ENCODE measurements at regions not wholly inside any gene's neighbourhood (a gene's known extent, or its start where the extent isn't known, plus 50 kb on each side); places are given as distances from the start of the nearest gene placed in this dataset.

GRCh38 chr6:66964216-66964615 is 1257.2 kb upstream of the EYS start:
- no peak overlapping the region for H3K9ac ChIP-seq (ENCODE audit: low read length in 5 of 5)
- no peak overlapping the region for H3K27ac ChIP-seq (ENCODE audit: low read depth, low read length)
- H3K27me3 ChIP-seq (ENCODE audit: control insufficient read depth in 5 of 5, insufficient read depth in 4 of 5, low read length in 5 of 5) = no peaks in the 10 kb centered on the region
- H3K4me1 ChIP-seq (ENCODE audit: control insufficient read depth in 5 of 5, insufficient read depth in 5 of 5, low read length in 5 of 5) = no peaks in the 10 kb centered on the region
- no peaks in the 10 kb centered on the region for H3K9me3 ChIP-seq (ENCODE audit: control insufficient read depth in 5 of 5, low read length in 5 of 5)
- no peak overlapping the region for H3K4me3 ChIP-seq (ENCODE audit: low read depth in 1 of 5, low read length in 5 of 5)
- H3K36me3 ChIP-seq (ENCODE audit: control insufficient read depth in 5 of 5, insufficient read depth in 5 of 5, low read length in 5 of 5) = no peaks in the 10 kb centered on the region

- Histone ChIP-seq H3K36me3 (ENCODE audit: control insufficient read depth in 5 of 5, insufficient read depth in 5 of 5, low read length in 5 of 5) (no peaks in the 10 kb centered on the region), H3K9me3 (ENCODE audit: control insufficient read depth in 5 of 5, low read length in 5 of 5) (no peaks in the 10 kb centered on the region), H3K27ac (ENCODE audit: low read depth, low read length) (no peak overlapping the region), H3K4me3 (ENCODE audit: low read depth in 1 of 5, low read length in 5 of 5) (no peak overlapping the region), H3K9ac (ENCODE audit: low read length in 5 of 5) (no peak overlapping the region), H3K4me1 (ENCODE audit: control insufficient read depth in 5 of 5, insufficient read depth in 5 of 5, low read length in 5 of 5) (no peaks in the 10 kb centered on the region), H3K27me3 (ENCODE audit: control insufficient read depth in 5 of 5, insufficient read depth in 4 of 5, low read length in 5 of 5) (no peaks in the 10 kb centered on the region)
Observed at GRCh38 chr6:66962082-66962481, 1255.1 kb upstream of the EYS start.

GRCh38 chr6:66961191-66961590 is 1254.2 kb upstream of the EYS start:
- Histone ChIP-seq H3K36me3 (ENCODE audit: control insufficient read depth in 5 of 5, insufficient read depth in 5 of 5, low read length in 5 of 5) (no peaks in the 10 kb centered on the region), H3K9ac (ENCODE audit: low read length in 5 of 5) (no peak overlapping the region), H3K4me3 (ENCODE audit: low read depth in 1 of 5, low read length in 5 of 5) (no peak overlapping the region), H3K9me3 (ENCODE audit: control insufficient read depth in 5 of 5, low read length in 5 of 5) (no peaks in the 10 kb centered on the region), H3K27ac (ENCODE audit: low read depth, low read length) (no peak overlapping the region), H3K4me1 (ENCODE audit: control insufficient read depth in 5 of 5, insufficient read depth in 5 of 5, low read length in 5 of 5) (no peaks in the 10 kb centered on the region), H3K27me3 (ENCODE audit: control insufficient read depth in 5 of 5, insufficient read depth in 4 of 5, low read length in 5 of 5) (no peaks in the 10 kb centered on the region)

- no peak overlapping the region for H3K27ac ChIP-seq (ENCODE audit: low read depth, low read length)
- H3K4me3 ChIP-seq (ENCODE audit: low read depth in 1 of 5, low read length in 5 of 5) = no peak overlapping the region
- H3K36me3 ChIP-seq (ENCODE audit: control insufficient read depth in 5 of 5, insufficient read depth in 5 of 5, low read length in 5 of 5) = no peaks in the 10 kb centered on the region
- no peaks in the 10 kb centered on the region for H3K9me3 ChIP-seq (ENCODE audit: control insufficient read depth in 5 of 5, low read length in 5 of 5)
- H3K4me1 ChIP-seq (ENCODE audit: control insufficient read depth in 5 of 5, insufficient read depth in 5 of 5, low read length in 5 of 5) = peaks cover 0 to 8% (median 0%) of the 10 kb centered on the region in 5 donors
- H3K9ac ChIP-seq (ENCODE audit: low read length in 5 of 5) = no peak overlapping the region
- H3K27me3 ChIP-seq (ENCODE audit: control insufficient read depth in 5 of 5, insufficient read depth in 4 of 5, low read length in 5 of 5) = no peaks in the 10 kb centered on the region
Observed at GRCh38 chr6:66949191-66949661, 1242.2 kb upstream of the EYS start.

GRCh38 chr6:66948106-66948505 is 1241.1 kb upstream of the EYS start:
- no peak overlapping the region for H3K4me3 ChIP-seq (ENCODE audit: low read depth in 1 of 5, low read length in 5 of 5)
- H3K4me1 ChIP-seq (ENCODE audit: control insufficient read depth in 5 of 5, insufficient read depth in 5 of 5, low read length in 5 of 5) = peaks cover 0 to 8% (median 0%) of the 10 kb centered on the region in 5 donors
- H3K9me3 ChIP-seq (ENCODE audit: control insufficient read depth in 5 of 5, low read length in 5 of 5) = no peaks in the 10 kb centered on the region
- no peak overlapping the region for H3K27ac ChIP-seq (ENCODE audit: low read depth, low read length)
- H3K27me3 ChIP-seq (ENCODE audit: control insufficient read depth in 5 of 5, insufficient read depth in 4 of 5, low read length in 5 of 5) = no peaks in the 10 kb centered on the region
- no peak overlapping the region for H3K9ac ChIP-seq (ENCODE audit: low read length in 5 of 5)
- no peaks in the 10 kb centered on the region for H3K36me3 ChIP-seq (ENCODE audit: control insufficient read depth in 5 of 5, insufficient read depth in 5 of 5, low read length in 5 of 5)

GRCh38 chr6:66940003-66940402 is 1233.0 kb upstream of the EYS start:
- H3K27me3 ChIP-seq (ENCODE audit: control insufficient read depth in 5 of 5, insufficient read depth in 4 of 5, low read length in 5 of 5) = no peaks in the 10 kb centered on the region
- no peaks in the 10 kb centered on the region for H3K36me3 ChIP-seq (ENCODE audit: control insufficient read depth in 5 of 5, insufficient read depth in 5 of 5, low read length in 5 of 5)
- no peaks in the 10 kb centered on the region for H3K4me1 ChIP-seq (ENCODE audit: control insufficient read depth in 5 of 5, insufficient read depth in 5 of 5, low read length in 5 of 5)
- no peak overlapping the region for H3K9ac ChIP-seq (ENCODE audit: low read length in 5 of 5)
- H3K27ac ChIP-seq (ENCODE audit: low read depth, low read length) = no peak overlapping the region
- no peak overlapping the region for H3K4me3 ChIP-seq (ENCODE audit: low read depth in 1 of 5, low read length in 5 of 5)
- peaks cover 0 to 14% (median 7%) of the 10 kb centered on the region in 5 donors for H3K9me3 ChIP-seq (ENCODE audit: control insufficient read depth in 5 of 5, low read length in 5 of 5)

GRCh38 chr6:66937180-66937579 is 1230.2 kb upstream of the EYS start:
- no peak overlapping the region for H3K27ac ChIP-seq (ENCODE audit: low read depth, low read length)

GRCh38 chr6:66935612-66936011 is 1228.6 kb upstream of the EYS start:
- Histone ChIP-seq H3K9ac (ENCODE audit: low read length in 5 of 5) (no peak overlapping the region), H3K27ac (ENCODE audit: low read depth, low read length) (no peak overlapping the region), H3K4me1 (ENCODE audit: control insufficient read depth in 5 of 5, insufficient read depth in 5 of 5, low read length in 5 of 5) (peaks cover 0 to 19% (median 0%) of the 10 kb centered on the region in 5 donors), H3K27me3 (ENCODE audit: control insufficient read depth in 5 of 5, insufficient read depth in 4 of 5, low read length in 5 of 5) (no peaks in the 10 kb centered on the region), H3K4me3 (ENCODE audit: low read depth in 1 of 5, low read length in 5 of 5) (no peak overlapping the region), H3K36me3 (ENCODE audit: control insufficient read depth in 5 of 5, insufficient read depth in 5 of 5, low read length in 5 of 5) (no peaks in the 10 kb centered on the region), H3K9me3 (ENCODE audit: control insufficient read depth in 5 of 5, low read length in 5 of 5) (peaks cover 0 to 14% (median 7%) of the 10 kb centered on the region in 5 donors)

More at GRCh38 chr6:66937180-66937579, 1230.2 kb upstream of the EYS start:
- Histone ChIP-seq H3K9me3 (ENCODE audit: control insufficient read depth in 5 of 5, low read length in 5 of 5) (peaks cover 0 to 14% (median 7%) of the 10 kb centered on the region in 5 donors), H3K4me3 (ENCODE audit: low read depth in 1 of 5, low read length in 5 of 5) (no peak overlapping the region), H3K36me3 (ENCODE audit: control insufficient read depth in 5 of 5, insufficient read depth in 5 of 5, low read length in 5 of 5) (no peaks in the 10 kb centered on the region), H3K4me1 (ENCODE audit: control insufficient read depth in 5 of 5, insufficient read depth in 5 of 5, low read length in 5 of 5) (peaks cover 0 to 8% (median 0%) of the 10 kb centered on the region in 5 donors), H3K27me3 (ENCODE audit: control insufficient read depth in 5 of 5, insufficient read depth in 4 of 5, low read length in 5 of 5) (no peaks in the 10 kb centered on the region), H3K9ac (ENCODE audit: low read length in 5 of 5) (no peak overlapping the region)

GRCh38 chr6:66931787-66932186 is 1224.8 kb upstream of the EYS start:
- Histone ChIP-seq H3K9ac (ENCODE audit: low read length in 5 of 5) (no peak overlapping the region), H3K36me3 (ENCODE audit: control insufficient read depth in 5 of 5, insufficient read depth in 5 of 5, low read length in 5 of 5) (peaks cover 0 to 5% (median 0%) of the 10 kb centered on the region in 5 donors), H3K4me3 (ENCODE audit: low read depth in 1 of 5, low read length in 5 of 5) (no peak overlapping the region), H3K27me3 (ENCODE audit: control insufficient read depth in 5 of 5, insufficient read depth in 4 of 5, low read length in 5 of 5) (no peaks in the 10 kb centered on the region), H3K9me3 (ENCODE audit: control insufficient read depth in 5 of 5, low read length in 5 of 5) (peaks cover 0 to 10% (median 6%) of the 10 kb centered on the region in 5 donors), H3K27ac (ENCODE audit: low read depth, low read length) (peak overlapping the region; percentile 33), H3K4me1 (ENCODE audit: control insufficient read depth in 5 of 5, insufficient read depth in 5 of 5, low read length in 5 of 5) (peaks cover 0 to 19% (median 0%) of the 10 kb centered on the region in 5 donors)

GRCh38 chr6:66930559-66931290 is 1223.7 kb upstream of the EYS start:
- no peak overlapping the region for H3K9ac ChIP-seq (ENCODE audit: low read length in 5 of 5)
- no peaks in the 10 kb centered on the region for H3K27me3 ChIP-seq (ENCODE audit: control insufficient read depth in 5 of 5, insufficient read depth in 4 of 5, low read length in 5 of 5)
- no peak overlapping the region for H3K4me3 ChIP-seq (ENCODE audit: low read depth in 1 of 5, low read length in 5 of 5)
- H3K27ac ChIP-seq (ENCODE audit: low read depth, low read length) = peak overlapping the region; percentile 63
- peaks cover 0 to 5% (median 0%) of the 10 kb centered on the region in 5 donors for H3K36me3 ChIP-seq (ENCODE audit: control insufficient read depth in 5 of 5, insufficient read depth in 5 of 5, low read length in 5 of 5)
- H3K4me1 ChIP-seq (ENCODE audit: control insufficient read depth in 5 of 5, insufficient read depth in 5 of 5, low read length in 5 of 5) = peaks cover 0 to 19% (median 0%) of the 10 kb centered on the region in 5 donors
- H3K9me3 ChIP-seq (ENCODE audit: control insufficient read depth in 5 of 5, low read length in 5 of 5) = peaks cover 0 to 7% (median 5%) of the 10 kb centered on the region in 5 donors

Measured in subcutaneous abdominal adipose tissue (tissue), 5 donors.